ENCODE measurements at regions not wholly inside any gene's neighbourhood (a gene's known extent, or its start where the extent isn't known, plus 50 kb on each side); places are given as distances from the start of the nearest gene placed in this dataset.
"Not testable (repeated sequence)": the region's sequence is repeated elsewhere in the genome, so short reads cannot be mapped to it uniquely, and the experiment has no call there.

DNA sequence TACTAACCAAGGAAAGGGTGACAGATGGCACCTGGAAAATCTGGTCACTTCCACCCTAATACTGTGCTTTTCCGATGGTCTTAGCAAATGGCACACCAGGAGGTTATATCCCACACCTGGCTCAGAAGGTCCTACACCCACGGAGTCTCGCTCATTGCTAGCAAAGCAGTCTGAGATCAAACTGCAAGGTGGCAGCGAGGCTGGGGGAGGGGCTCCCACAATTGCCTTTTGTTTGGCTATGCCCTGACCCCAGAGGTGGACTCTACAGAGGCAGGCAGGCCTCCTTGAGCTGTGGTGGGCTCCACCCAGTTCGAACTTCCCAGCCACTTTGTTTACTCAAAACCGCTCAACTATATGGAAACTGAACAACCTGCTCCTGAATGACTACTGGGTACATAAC is 50.3 kb upstream of the UGT2B15 start:
- CTCF ChIA-PET; POLR2A ChIA-PET; DNase-seq (ENCODE audit: extremely low spot score): not testable (repeated sequence)

DNA sequence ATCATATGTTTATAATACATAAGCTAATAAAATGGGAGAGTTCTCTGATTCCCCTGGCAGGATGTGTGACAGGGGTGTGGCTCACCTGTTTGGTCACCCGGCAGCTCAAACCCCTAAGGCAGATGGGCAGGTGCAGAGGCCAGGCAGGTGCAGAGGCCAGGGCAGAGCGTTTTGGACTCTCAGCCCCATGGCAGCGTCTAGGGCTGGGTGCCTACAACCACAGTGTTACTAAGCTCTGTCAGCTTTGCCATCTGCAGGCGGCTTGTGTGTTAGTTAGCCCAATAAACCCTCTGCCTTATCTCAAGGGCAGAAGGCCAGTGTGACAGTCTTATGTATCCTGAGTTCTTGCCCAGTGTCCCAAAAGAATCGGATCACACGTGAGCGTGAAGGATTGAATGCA is 54.0 kb upstream of the UGT2B15 start:
- ChIA-PET POLR2A (no interaction called here), CTCF (no interaction called here)
- no peak for DNase-seq (ENCODE audit: extremely low spot score)
- TF ChIP-seq CTBP1 (IDR thresholded peaks at IDR 0.05; ENCODE audit: borderline replicate concordance): no peak
- TF ChIP-seq L3MBTL2 (conservative IDR thresholded peaks at IDR 0.05): no peak

DNA sequence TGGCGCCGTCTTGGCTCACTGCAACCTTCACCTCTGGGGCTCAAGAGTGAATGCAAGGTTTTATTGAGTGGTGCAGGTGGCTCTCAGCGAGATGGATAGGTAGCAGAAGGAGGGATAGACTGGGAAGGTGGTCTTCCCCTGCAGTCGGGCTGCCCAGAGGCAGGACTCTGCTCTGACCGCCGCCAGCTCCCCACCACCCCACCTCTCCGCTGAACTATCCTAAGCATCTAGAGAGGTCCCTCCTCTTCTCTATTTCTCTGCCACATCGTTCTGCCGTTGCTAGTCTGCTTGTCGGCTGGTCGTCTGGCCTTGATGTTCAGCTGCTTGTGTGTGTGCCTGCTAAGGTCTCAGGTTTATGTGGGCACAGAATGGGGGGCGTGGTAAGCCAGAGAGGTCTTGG is 54.5 kb upstream of the UGT2B15 start:
- ChIA-PET POLR2A (no interaction called here), CTCF (no interaction called here)
- no peak for TF ChIP-seq SP1 (IDR thresholded peaks at IDR 0.05)
- TF ChIP-seq CTBP1 (IDR thresholded peaks at IDR 0.05; ENCODE audit: borderline replicate concordance): no peak
- TF ChIP-seq NFRKB (IDR thresholded peaks at IDR 0.05): no peak
- no peak for TF ChIP-seq FOXM1 (IDR thresholded peaks at IDR 0.05; ENCODE audit: borderline replicate concordance)
- TF ChIP-seq L3MBTL2 (conservative IDR thresholded peaks at IDR 0.05): no peak
- DNase-seq (ENCODE audit: extremely low spot score): no peak

DNA sequence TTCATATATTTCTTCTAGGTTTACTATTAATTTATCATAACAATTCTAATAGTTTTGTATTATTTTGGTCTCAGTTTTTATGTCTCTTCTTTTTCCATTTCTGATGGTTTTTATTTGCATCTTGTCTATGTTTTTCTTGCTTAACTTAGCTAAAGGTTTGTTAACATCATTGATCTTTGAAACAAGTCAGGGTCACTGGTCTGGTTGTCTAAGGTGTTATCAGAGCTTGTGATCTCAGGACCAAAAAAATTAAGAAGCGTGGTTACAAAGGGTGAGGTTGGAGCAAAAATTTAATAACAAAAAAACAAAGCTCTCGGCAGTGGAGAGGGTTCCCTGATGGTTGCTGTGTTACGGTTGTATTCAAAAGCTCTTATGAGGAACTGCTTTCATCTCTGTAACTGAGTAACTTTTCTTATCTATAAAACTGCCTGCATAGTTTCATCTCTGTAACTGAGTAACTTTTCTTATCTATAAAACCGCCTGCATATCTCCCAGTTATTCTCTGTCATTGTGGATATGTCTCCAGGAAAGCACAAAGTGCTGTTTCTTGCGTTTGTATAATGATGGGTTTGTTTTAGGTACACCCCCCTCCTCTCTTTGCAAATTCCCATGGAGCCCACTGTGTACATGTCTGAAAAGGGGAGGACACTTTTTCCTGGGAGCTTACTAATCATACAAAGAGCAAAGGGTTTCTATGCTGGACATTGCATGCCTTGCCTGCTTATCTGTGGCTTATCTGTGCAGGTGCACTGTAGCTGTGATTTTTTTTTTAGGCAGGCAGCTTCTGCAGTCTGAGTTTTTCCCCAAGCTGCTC is 62.4 kb upstream of the UGT2B15 start:
- ChIA-PET CTCF (interaction anchor here (1.0 kb wide), 1 partner anchor 461 kb away, joined by 4 read pairs; no protein-coding TSS in a partner anchor), POLR2A (no interaction called here)
- TF ChIP-seq FOXA1 (IDR thresholded peaks at IDR 0.05): no peak
- TF ChIP-seq FOXK2 (IDR thresholded peaks at IDR 0.05): no peak
- TF ChIP-seq SUZ12 (IDR thresholded peaks at IDR 0.05): no peak
- no peak for TF ChIP-seq ELF4 (IDR thresholded peaks at IDR 0.05)
- TF ChIP-seq HDGF (IDR thresholded peaks at IDR 0.05; ENCODE audit: borderline replicate concordance): no peak
- TF ChIP-seq BHLHE40 (IDR thresholded peaks at IDR 0.05; ENCODE audit: borderline replicate concordance): no peak
- no peak for TF ChIP-seq FOXM1 (IDR thresholded peaks at IDR 0.05; ENCODE audit: borderline replicate concordance)
- no peak for TF ChIP-seq CTBP1 (IDR thresholded peaks at IDR 0.05; ENCODE audit: borderline replicate concordance)
- TF ChIP-seq NFRKB (IDR thresholded peaks at IDR 0.05): no peak
- TF ChIP-seq ZNF384 (IDR thresholded peaks at IDR 0.05): no peak
- TF ChIP-seq TARDBP (IDR thresholded peaks at IDR 0.05): no peak
- no peak for DNase-seq (ENCODE audit: extremely low spot score)

DNA sequence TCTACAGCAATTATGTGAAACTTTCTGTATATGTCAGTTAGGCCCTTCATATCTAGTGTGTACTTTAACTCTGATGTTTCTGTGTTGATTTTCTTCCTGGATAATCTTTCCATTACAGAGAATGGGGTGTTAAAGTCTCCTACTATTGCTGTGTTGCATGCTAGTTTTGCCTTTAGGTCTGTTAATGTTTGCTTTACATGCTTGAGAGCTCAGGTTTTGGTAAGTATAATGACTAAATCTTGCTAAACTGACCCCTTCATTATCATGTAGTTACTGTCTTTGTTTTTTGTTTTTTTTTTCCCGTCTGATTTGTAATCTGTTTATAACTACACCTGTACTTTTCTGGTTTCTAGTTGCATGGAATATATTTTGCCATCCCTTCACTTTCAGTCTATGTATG is 63.6 kb upstream of the UGT2B15 start:
- ChIA-PET CTCF (no interaction called here), POLR2A (no interaction called here)
- TF ChIP-seq LEF1 (IDR thresholded peaks at IDR 0.05; ENCODE audit: borderline replicate concordance) (no peak), FOXA1 (IDR thresholded peaks at IDR 0.05) (no peak), ARNT (IDR thresholded peaks at IDR 0.05) (no peak), SUZ12 (IDR thresholded peaks at IDR 0.05) (no peak), TARDBP (IDR thresholded peaks at IDR 0.05) (no peak), SP1 (IDR thresholded peaks at IDR 0.05) (no peak), ELF4 (IDR thresholded peaks at IDR 0.05) (no peak), L3MBTL2 (conservative IDR thresholded peaks at IDR 0.05) (no peak), CTBP1 (IDR thresholded peaks at IDR 0.05; ENCODE audit: borderline replicate concordance) (no peak), FOXK2 (IDR thresholded peaks at IDR 0.05) (no peak)
- TF ChIP-seq, protein P1, sequence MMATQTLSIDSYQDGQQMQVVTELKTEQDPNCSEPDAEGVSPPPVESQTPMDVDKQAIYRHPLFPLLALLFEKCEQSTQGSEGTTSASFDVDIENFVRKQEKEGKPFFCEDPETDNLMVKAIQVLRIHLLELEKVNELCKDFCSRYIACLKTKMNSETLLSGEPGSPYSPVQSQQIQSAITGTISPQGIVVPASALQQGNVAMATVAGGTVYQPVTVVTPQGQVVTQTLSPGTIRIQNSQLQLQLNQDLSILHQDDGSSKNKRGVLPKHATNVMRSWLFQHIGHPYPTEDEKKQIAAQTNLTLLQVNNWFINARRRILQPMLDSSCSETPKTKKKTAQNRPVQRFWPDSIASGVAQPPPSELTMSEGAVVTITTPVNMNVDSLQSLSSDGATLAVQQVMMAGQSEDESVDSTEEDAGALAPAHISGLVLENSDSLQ (IDR thresholded peaks at IDR 0.05): no peak
- no peak for DNase-seq (ENCODE audit: extremely low spot score)

DNA sequence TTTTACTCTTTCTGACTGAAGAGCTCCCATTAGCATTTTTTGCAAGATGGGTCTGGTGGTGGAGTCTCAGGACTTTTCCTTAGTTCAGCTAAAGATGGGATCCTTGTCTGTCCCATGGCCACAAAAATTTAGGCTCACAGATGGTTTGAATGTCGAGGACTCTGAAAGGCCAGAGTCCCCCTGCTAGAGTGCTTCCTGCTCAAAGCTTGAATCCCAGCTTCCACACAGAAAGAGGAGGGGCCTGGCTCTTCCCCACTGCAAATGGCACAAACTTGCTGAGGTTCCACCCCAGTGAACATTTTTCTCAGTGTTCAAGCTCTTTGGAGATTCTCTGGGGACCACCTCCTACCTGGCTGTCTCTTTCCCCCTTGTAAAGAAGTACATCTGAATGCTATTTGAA is 64.7 kb upstream of the UGT2B15 start:
- TF ChIP-seq FOXA1 (IDR thresholded peaks at IDR 0.05) (no peak), L3MBTL2 (conservative IDR thresholded peaks at IDR 0.05) (no peak), TARDBP (IDR thresholded peaks at IDR 0.05) (no peak), ARNT (IDR thresholded peaks at IDR 0.05) (no peak), NFRKB (IDR thresholded peaks at IDR 0.05) (no peak), BHLHE40 (IDR thresholded peaks at IDR 0.05; ENCODE audit: borderline replicate concordance) (no peak), LEF1 (IDR thresholded peaks at IDR 0.05; ENCODE audit: borderline replicate concordance) (no peak), SP1 (IDR thresholded peaks at IDR 0.05) (no peak), CTBP1 (IDR thresholded peaks at IDR 0.05; ENCODE audit: borderline replicate concordance) (no peak), HDGF (IDR thresholded peaks at IDR 0.05; ENCODE audit: borderline replicate concordance) (no peak)
- TF ChIP-seq, protein P1 (IDR thresholded peaks at IDR 0.05): no peak
- ChIA-PET CTCF (no interaction called here), POLR2A (no interaction called here)
- no peak for DNase-seq (ENCODE audit: extremely low spot score)

DNA sequence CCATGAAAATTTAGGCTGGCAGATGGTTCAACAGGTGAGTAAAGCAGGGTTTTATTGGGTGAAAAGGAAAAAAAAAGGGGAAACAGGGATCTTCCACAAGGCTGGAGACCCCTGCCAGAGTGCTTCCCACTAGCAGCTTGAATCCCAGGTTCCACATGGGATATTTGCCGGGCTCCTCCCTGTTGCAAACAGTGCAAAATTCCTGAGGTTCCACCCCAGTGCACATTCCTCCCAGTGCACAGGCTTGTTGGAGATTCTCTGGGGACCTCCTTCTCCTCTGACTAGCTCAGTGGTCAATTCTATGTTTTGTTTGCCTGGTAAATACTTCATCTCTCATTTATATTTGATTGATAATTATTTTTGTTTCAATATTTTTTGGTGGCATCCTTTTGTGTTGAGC is 66.4 kb upstream of the UGT2B15 start:
- TF ChIP-seq LEF1 (IDR thresholded peaks at IDR 0.05; ENCODE audit: borderline replicate concordance): no peak
- TF ChIP-seq SUZ12 (IDR thresholded peaks at IDR 0.05): no peak
- TF ChIP-seq ARNT (IDR thresholded peaks at IDR 0.05): no peak
- no peak for TF ChIP-seq NFRKB (IDR thresholded peaks at IDR 0.05)
- TF ChIP-seq FOXM1 (IDR thresholded peaks at IDR 0.05; ENCODE audit: borderline replicate concordance): no peak
- TF ChIP-seq SP1 (IDR thresholded peaks at IDR 0.05): no peak
- TF ChIP-seq BHLHE40 (IDR thresholded peaks at IDR 0.05; ENCODE audit: borderline replicate concordance): no peak
- TF ChIP-seq CTBP1 (IDR thresholded peaks at IDR 0.05; ENCODE audit: borderline replicate concordance): no peak
- ChIA-PET POLR2A (no interaction called here), CTCF (no interaction called here)
- no peak for DNase-seq (ENCODE audit: extremely low spot score)

DNA sequence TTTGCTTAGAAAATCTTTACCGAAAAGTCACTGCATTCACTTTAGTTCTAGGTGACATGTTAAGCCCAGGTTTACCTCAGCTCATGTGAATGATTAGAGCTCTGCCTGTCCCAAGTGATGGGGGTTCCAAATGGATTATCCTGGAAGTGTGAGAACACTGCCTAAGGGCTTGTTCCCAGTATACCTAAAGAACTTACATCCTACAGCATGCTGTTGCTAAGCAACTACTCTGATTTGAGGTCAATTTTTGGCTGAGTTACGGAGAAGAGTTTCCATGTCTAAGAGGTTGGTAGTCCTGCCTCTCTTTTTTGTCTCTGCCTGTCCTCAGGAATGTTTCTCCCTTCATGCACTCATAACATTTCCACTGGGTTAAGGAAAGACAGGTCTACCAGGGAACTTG is 67.6 kb upstream of the UGT2B15 start:
- DNase-seq (ENCODE audit: extremely low spot score): no peak
- no peak for TF ChIP-seq LEF1 (IDR thresholded peaks at IDR 0.05; ENCODE audit: borderline replicate concordance)
- POLR2A ChIA-PET: no interaction called here
- CTCF ChIA-PET: no interaction called here

Data from HEK293T (cell line).